HG02840 (cell line): ENCODE measurements at regions not wholly inside any gene's neighbourhood (a gene's known extent, or its start where the extent isn't known, plus 50 kb on each side); places are given as distances from the start of the nearest gene placed in this dataset.
"Not testable (repeated sequence)": the region's sequence is repeated elsewhere in the genome, so short reads cannot be mapped to it uniquely, and the experiment has no call there.

Experiments
- ATAC-seq: cut with Tn5 transposase; IDR thresholded peaks from one replicate; pipeline ENCODE4 v1.9.1; 2021; ENCODE audit warnings: mild to moderate bottlenecking, moderate library complexity, moderate number of reproducible peaks; ENCODE audit not compliant: unreplicated experiment, low FRiP score

DNA sequence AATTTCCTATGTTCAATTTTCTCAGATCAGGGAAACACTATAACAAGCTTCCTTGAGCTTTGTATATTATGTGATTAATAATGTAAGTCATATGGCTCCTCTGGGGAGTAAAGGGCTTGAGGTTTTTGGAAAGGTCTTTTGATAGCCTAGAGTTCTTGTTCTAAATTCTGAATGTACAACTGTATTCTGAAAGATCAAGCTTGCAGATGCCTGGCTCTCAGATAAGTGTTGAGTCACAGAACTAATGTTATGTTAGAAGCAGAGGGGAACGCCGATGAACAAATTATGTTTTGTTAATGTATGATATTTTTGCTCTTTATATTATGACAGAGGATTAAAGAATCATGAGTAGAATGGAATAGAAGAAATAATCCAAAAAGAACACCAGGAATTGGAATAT is 170.1 kb downstream of the RPRM start:
- ATAC-seq, result no peak

- ATAC-seq, result no peak
Observed at GRCh38 chr2:153307223-153307622, 171.3 kb downstream of the RPRM start.

DNA sequence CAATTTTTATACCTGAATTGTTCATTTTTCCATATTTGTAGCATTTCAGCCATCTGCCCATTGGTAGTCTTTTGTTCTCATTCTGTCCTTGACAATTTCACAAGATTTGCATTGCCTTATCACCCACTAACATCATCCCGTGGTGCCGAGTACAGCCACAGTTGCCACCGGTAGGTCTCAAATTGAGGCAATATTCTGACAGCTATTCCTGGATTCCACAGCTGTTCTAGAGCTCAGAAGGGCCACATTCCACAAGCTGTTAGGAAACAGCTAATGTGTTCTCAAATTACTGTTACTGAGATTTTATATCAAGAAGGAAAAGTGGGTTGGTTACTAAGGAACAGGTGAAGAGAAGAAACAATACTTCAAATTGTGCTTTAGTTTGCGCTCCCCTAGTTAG is 178.8 kb downstream of the RPRM start:
- no peak for ATAC-seq

DNA sequence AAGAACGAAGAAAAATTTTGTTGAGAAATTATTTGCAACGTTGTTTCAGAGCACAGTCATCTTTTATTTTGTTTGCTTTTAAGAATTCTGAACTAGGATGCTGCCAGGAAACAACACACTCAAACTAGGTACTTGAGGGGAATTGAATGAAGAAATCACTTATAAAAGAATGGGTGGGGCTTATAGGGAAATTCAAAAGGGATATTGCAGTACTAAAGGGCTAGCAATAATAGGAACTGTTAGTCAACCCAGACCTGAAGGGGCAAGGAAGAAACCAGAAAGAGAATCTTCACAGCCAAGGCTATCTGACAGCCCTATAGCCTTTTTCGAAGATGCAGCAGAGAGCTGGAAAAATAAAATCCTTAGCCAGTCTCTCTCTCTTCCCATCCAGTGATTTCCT is 179.3 kb downstream of the RPRM start:
- ATAC-seq, result no peak

DNA sequence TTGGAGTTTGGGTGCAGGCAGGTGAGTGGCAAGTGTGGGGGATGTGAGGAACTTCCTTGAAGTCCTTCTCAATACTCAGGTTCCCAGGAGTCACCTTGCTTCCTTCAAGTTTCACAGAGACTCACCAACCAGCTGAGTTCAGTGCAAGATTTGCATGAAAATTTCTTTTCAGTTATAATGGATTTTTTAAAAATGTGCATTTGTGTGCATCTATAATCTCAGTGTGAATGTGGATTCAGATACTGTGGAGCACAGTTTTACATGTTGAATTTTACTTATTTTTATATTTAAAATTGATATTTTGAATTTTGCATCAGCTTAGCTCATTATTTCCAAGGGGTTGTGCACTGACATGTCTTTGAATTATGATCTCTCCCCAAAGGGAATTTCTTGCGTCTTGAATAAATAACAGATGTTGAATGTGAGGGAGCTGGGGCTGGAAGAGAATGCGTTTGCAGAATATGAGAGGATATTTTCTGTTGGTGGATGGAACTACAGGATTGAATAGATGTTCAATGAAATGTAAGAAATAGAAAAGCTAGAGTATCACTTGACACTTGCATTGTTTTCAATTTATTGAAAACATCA is 184.3 kb downstream of the RPRM start:
- no peak for ATAC-seq

DNA sequence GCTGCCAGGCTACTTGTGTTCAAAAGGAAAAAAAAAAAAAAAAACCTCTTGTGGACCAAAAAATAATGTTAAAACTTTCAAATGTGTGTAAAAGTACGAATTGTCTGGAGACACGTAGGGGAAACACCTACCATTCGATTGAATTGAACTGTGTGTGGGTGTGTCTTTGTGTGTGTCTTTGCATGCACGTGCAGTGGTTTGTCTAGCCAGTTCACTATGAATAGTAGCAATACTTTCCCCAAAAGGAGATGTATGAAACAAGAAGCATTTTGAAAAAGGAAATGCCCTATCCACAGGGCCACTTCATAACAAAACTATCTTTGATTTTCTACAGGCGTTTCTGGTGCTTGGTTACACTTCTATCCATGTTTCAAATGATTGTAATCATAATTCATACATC is 186.8 kb downstream of the RPRM start:
- no peak for ATAC-seq

DNA sequence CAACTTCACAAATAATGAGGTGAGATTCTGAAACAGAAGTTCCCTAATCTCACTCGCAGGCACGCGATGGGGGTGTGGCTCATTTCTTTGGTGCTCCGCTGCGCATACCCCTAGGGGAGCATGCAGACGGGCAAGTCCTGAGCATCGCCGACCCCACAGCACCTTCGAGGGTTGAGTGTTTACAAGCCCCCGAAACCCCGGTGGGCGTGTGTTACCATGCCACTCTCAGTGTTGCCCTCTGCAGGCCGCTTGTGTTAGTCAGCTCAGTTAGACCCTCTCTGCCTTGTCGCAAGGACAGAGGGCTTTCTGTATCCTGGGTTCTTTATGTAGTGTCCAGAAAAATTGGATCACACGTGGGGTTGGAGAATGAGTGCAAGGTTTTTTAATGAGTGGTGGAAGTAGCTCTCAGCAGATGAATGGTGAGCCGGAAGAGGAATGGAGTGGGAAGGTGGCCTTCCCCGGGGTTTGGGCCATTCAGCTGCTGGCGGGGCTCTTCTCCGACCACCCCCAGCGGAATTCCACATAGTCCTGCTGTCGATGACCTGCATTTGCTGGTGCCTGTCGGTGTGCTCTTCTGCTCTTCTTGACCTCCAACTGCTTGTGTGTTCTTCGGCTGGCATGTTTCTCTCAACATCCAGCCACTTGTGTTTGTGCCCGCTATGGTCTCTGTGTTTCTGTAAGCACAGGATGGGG is 191.3 kb downstream of the RPRM start:
- ATAC-seq, result no peak

GRCh38 chr2:153268941-153269461 is 209.6 kb downstream of the RPRM start:
- ATAC-seq, result no peak

DNA sequence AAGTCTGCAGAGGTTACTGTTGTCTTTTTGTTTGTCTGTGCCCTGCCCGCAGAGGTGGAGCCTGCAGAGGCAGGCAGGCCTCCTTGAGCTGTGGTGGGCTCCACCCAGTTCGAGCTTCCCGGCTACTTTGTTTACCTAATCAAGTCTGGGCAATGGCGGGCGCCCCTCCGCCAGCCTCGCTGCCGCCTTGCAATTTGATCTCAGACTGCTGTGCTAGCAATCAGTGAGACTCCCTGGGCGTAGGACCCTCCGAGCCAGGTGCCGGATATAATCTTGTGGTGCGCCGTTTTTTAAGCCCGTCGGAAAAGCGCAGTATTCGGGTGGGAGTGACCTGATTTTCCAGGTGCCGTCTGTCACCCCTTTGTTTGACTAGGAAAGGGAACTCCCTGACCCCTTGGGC is 221.7 kb downstream of the RPRM start:
- not testable (repeated sequence) for ATAC-seq

GRCh38 chr2:153246636-153247035 is 231.9 kb downstream of the RPRM start:
- not testable (repeated sequence) for ATAC-seq

DNA sequence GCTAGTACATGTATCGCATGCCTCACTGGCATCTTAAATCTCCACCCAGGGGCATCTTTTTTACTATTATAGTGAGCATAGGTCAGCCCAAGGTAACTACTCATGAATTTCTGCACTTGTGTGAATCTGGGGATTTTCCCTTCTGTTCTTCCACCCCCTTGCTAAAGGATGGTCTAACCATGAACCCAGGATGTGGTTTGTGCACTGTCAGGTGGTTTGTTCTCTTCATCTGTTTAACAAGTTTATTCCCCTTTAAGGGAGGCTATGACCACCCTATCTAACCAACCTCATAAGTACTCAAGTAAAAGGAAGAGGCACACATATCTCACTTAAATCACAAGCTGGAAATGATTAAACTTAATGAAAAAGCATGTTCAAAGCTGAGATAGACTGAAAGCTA is 243.0 kb downstream of the RPRM start:
- peak; percentile 89 for ATAC-seq

DNA sequence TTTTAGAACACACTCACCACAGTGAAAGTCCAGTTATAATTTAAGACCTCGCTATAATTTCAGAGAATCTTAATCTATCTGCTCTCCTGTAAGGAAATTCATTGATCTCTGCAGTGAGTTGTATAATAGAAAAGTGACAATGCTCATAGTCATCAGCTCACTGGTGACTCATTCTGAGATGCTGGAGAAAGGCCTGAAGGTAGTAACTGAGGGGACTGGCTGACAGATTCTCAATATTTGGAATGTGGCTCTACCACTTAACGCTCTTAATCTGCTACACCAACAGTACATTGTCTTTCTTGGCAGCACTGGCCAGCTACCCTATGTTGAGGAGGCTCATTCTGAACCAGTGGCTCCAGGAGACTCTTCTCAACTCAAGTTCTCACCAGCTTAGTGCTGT is 246.1 kb downstream of the RPRM start:
- ATAC-seq, result no peak

DNA sequence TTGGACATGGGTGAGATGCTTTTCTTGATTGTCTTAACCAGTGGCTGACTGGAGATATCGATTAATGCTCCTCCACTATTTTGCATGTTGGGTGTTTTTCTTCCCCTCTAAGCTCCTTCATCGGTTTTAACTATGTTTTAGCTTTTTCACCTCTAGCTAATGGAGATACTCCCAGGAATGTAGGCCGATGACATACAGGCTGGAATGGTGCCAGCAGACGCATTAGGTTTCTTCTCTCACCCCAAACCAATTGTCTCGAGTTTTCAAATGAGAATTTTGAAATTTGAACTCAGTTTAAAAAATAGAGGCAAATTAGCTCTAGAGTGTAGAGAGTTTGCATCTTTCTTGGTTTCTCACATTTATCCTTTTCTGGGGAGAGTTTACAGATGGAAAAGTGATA is 247.6 kb downstream of the RPRM start:
- no peak for ATAC-seq

GRCh38 chr2:153228904-153229303 is 249.7 kb downstream of the RPRM start:
- no peak for ATAC-seq

DNA sequence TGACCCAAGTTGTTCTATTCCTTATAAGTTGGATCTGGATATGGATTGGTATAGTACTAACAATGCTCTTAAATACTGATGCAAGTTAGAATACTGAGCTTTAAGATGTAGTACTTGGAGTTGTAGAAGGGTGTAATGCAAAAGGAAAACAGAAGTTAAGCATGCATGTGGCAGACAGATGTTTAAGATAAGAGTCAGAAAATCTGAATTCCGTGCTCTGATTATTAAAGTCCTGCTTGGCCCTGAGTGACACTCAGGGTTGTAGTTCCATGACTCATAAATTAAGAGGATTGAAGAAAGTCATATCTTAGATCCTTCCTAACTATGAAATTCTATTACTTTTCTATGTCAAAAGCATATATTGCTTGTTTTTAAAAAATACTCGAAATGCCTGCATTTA is 250.6 kb downstream of the RPRM start:
- ATAC-seq, result no peak

DNA sequence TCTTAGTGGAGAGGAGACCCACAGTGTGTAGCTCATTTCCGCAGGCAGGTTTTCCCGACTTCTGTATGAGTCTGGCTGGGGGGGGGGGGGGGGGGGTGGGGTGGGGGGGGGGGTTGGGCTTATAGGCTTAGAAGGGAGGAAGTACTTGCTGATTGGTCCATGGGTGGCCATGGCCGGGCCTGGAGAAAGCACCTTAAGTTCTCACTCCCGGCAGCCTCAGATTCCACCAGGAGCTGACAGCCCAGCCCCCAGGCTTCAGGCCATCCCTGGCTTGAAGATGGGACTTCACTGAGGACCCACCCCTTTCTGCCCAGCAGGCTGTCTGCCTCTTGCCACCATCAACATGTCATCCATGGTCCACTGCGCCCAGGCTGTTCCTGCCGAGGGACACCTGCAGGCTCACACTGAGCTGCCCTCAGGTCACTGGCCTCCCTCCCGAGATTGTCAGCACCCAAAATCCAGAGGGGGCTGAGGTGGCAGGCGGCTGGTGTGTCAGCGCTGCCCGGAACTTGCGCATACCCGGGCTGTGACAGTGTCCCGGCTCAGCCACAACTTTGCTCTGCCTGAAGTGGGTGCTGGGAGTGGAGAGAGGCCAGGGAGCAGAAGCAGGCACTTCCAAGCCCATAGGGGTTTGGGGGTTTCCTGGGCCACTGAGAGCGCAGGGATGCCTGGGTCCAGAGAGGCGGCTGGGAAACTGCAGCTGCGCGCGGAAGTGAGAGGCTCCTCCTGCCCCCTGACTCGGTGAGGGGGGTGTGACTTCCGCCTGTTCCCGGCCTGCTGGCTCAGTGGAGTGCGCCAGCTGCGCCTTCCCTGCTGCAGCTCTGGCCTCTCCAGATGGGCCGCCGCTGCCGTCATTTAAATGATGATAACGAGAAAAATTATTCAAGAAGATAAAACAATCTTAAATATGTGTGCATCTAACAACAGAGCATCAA is 256.1 kb downstream of the RPRM start:
- ATAC-seq, result no peak

GRCh38 chr2:153221506-153221905 is 257.1 kb downstream of the RPRM start:
- ATAC-seq, result no peak

- ATAC-seq, result no peak
Observed at GRCh38 chr2:153221087-153221486, 257.5 kb downstream of the RPRM start.

DNA sequence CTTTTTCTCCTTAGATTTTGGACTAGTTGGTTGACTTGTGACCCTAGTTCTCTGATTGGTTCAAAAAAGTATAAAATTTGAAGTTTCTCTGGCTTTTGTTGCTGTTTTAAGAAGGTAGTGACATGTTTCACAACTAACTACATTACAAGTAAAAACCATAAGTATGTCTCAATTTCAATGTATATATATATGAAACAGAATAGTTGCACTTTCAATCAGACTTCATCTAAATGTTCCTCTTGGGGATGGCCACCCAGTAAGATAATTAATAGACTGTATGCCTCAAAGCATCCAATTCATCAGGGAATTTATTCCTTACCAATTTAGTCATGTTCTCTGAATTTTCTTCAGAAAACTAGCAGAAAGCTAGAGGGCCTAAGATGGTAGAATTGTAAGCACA is 259.7 kb downstream of the RPRM start:
- ATAC-seq, result no peak

GRCh38 chr2:153214337-153214736 is 264.2 kb downstream of the RPRM start:
- ATAC-seq, result no peak

GRCh38 chr2:153213022-153213421 is 265.5 kb downstream of the RPRM start:
- no peak for ATAC-seq
